ENCODE measurements at regions not wholly inside any gene's neighbourhood (a gene's known extent, or its start where the extent isn't known, plus 50 kb on each side); places are given as distances from the start of the nearest gene placed in this dataset.

GRCh38 chr5:163614787-163615186 lies 109.4 kb downstream of the MAT2B start:
- Histone ChIP-seq H3K36me3 (replicated peaks in 1 of 2; ENCODE audit: control insufficient read depth in 1 of 2, insufficient read depth in 2 of 2, low read length in 2 of 2) (no peaks in the 10 kb centered on the region), H3K9ac (ENCODE audit: insufficient read depth, low read depth, low read length) (no peak overlapping the region), H3K27ac (ENCODE audit: extremely low read length, insufficient read depth, low read length) (no peak overlapping the region), H3K4me2 (ENCODE audit: low read depth, low read length) (no peak overlapping the region), H3K79me2 (ENCODE audit: insufficient read depth, low read length) (no peaks in the 10 kb centered on the region), H3K9me3 (ENCODE audit: low read length) (no peaks in the 10 kb centered on the region), H3K4me3 (replicated peaks in 1 of 3; ENCODE audit: insufficient read depth in 1 of 3, low read depth in 2 of 3, low read length in 3 of 3) (no peak overlapping the region), H3K4me1 (ENCODE audit: insufficient read depth, low read length) (no peaks in the 10 kb centered on the region), H4K20me1 (ENCODE audit: insufficient read depth, low read length) (no peaks in the 10 kb centered on the region), H3K27me3 (ENCODE audit: control insufficient read depth in 1 of 2, insufficient read depth in 2 of 2, low read length in 2 of 2) (no peaks in the 10 kb centered on the region), H2AFZ (ENCODE audit: low read length) (no peak overlapping the region)
- 0% methylated on average over 3 of the region's 3 CpGs for WGBS (ENCODE audit: low lambda C conversion rate)
- DNase-seq (ENCODE audit: low spot score) (no peak), FAIRE-seq (no peak), ATAC-seq (no peak)
- TF ChIP-seq TAF15 (IDR thresholded peaks at IDR 0.05; ENCODE audit: low read depth, low read length, poor library complexity, severe bottlenecking) (no peak), HBP1 (CRISPR knock-in tag; IDR thresholded peaks at IDR 0.05; ENCODE audit: low read depth) (no peak), KMT2A (CRISPR knock-in tag; IDR thresholded peaks at IDR 0.05) (no peak), ZNF260 (CRISPR knock-in tag; IDR thresholded peaks at IDR 0.05; ENCODE audit: borderline replicate concordance, low read depth) (no peak), MZF1 (CRISPR knock-in tag; IDR thresholded peaks at IDR 0.05; ENCODE audit: borderline replicate concordance) (no peak), KLF6 (CRISPR knock-in tag; IDR thresholded peaks at IDR 0.05) (no peak), ZNF766 (CRISPR knock-in tag; IDR thresholded peaks at IDR 0.05; ENCODE audit: borderline replicate concordance) (no peak), ZNF350 (CRISPR knock-in tag; IDR thresholded peaks at IDR 0.05; ENCODE audit: borderline replicate concordance, low read depth) (no peak), ZNF710 (CRISPR knock-in tag; IDR thresholded peaks at IDR 0.05; ENCODE audit: borderline replicate concordance) (no peak), ZNF180 (CRISPR knock-in tag; IDR thresholded peaks at IDR 0.05; ENCODE audit: borderline replicate concordance, low read depth) (no peak), PHF21A (CRISPR knock-in tag; IDR thresholded peaks at IDR 0.05) (no peak), MAF1 (CRISPR knock-in tag; IDR thresholded peaks at IDR 0.05; ENCODE audit: borderline replicate concordance) (no peak)
- TF ChIP-seq, protein P1, sequence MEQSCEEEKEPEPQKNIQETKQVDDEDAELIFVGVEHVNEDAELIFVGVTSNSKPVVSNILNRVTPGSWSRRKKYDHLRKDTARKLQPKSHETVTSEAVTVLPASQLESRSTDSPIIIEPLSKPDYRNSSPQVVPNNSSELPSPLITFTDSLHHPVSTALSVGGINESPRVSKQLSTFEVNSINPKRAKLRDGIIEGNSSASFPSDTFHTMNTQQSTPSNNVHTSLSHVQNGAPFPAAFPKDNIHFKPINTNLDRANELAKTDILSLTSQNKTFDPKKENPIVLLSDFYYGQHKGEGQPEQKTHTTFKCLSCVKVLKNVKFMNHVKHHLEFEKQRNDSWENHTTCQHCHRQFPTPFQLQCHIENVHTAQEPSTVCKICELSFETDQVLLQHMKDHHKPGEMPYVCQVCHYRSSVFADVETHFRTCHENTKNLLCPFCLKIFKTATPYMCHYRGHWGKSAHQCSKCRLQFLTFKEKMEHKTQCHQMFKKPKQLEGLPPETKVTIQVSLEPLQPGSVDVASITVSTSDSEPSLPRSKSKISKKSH (CRISPR knock-in tag; IDR thresholded peaks at IDR 0.05; ENCODE audit: borderline replicate concordance): no peak
- BruUV-seq (replicated peaks): no TSS peak
- POLR2A ChIA-PET: no interaction called here
- in situ Hi-C loops (cut with HindIII; ENCODE audit: extremely low pct_ligation_motif_present, low pct_unique_long_range_greater_than_20kb) (no loop called here), intact Hi-C loops (cut with micrococcal nuclease; ENCODE audit: unreplicated experiment) (no loop called here)
- CTCF ChIA-PET (ENCODE audit: low intra/inter-chr PET ratio, low total read pairs): no interaction called here
